Mesenchymal stem cell (in vitro differentiated cells and primary cell): ENCODE measurements at regions not wholly inside any gene's neighbourhood (a gene's known extent, or its start where the extent isn't known, plus 50 kb on each side); places are given as distances from the start of the nearest gene placed in this dataset.

Source experiments
- DNase-seq: peaks from one replicate; pipeline ENCODE4 v3.0.0-alpha.2; 2013
- H2AFZ ChIP-seq: one replicate; pipeline ENCODE4 v1.6.1; 2013; ENCODE audit warnings: low read depth, mild to moderate bottlenecking, control low read depth, inconsistent platforms, low read length, moderate library complexity
- H2AK5ac ChIP-seq: 2 replicates; pipeline ENCODE4 v1.6.1; 2013; ENCODE audit warnings: low read length, moderate library complexity, mild to moderate bottlenecking, inconsistent platforms; ENCODE audit not compliant: severe bottlenecking
- H2BK120ac ChIP-seq: one replicate; pipeline ENCODE4 v1.6.1; 2013; ENCODE audit warnings: low read depth, mild to moderate bottlenecking, inconsistent platforms, low read length, moderate library complexity
- H2BK12ac ChIP-seq, 2 experiments: one replicate each; pipeline ENCODE4 v1.6.1; 2013; ENCODE audit warnings: inconsistent platforms in 2 of 2, low read length in 2 of 2, mild to moderate bottlenecking in 2 of 2, moderate library complexity in 2 of 2, control low read depth in 1 of 2
- H2BK15ac ChIP-seq: one replicate; pipeline ENCODE4 v1.6.1; 2013; ENCODE audit warnings: mild to moderate bottlenecking, low read depth, inconsistent platforms; ENCODE audit not compliant: poor library complexity, severe bottlenecking
- H2BK5ac ChIP-seq: 2 replicates; pipeline ENCODE4 v1.6.1; 2013; ENCODE audit warnings: low read depth, mild to moderate bottlenecking, low read length, control low read depth, inconsistent platforms; ENCODE audit not compliant: poor library complexity, severe bottlenecking
- H3K14ac ChIP-seq, 2 experiments: one replicate each; pipeline ENCODE4 v1.6.1; 2013; ENCODE audit warnings: inconsistent platforms in 2 of 2, low read length in 2 of 2, control low read depth in 1 of 2, mild to moderate bottlenecking in 1 of 2, moderate library complexity in 1 of 2
- H3K18ac ChIP-seq, 2 experiments: one replicate each; pipeline ENCODE4 v1.6.1; 2013; ENCODE audit warnings: inconsistent platforms in 2 of 2, low read length in 2 of 2, control low read depth in 1 of 2, low read depth in 1 of 2, mild to moderate bottlenecking in 1 of 2
- H3K23ac ChIP-seq, 2 experiments: one replicate each; pipeline ENCODE4 v1.6.1; 2013; ENCODE audit warnings: inconsistent platforms in 2 of 2, low read length in 2 of 2, mild to moderate bottlenecking in 2 of 2, moderate library complexity in 2 of 2, control low read depth in 1 of 2
- H3K27ac ChIP-seq: 2 replicates; pipeline ENCODE4 v1.5.1; 2013; ENCODE audit warnings: mild to moderate bottlenecking, moderate library complexity, low read length, control low read depth, inconsistent platforms; ENCODE audit not compliant: poor library complexity, severe bottlenecking
- H3K27me3 ChIP-seq, 2 experiments: 2 replicates each; pipeline versions ENCODE4 v1.6.1 to v1.7.0; 2013; ENCODE audit warnings: low read length in 2 of 2, mild to moderate bottlenecking in 2 of 2, moderate library complexity in 2 of 2, control low read depth in 1 of 2, inconsistent platforms in 1 of 2; ENCODE audit not compliant: control insufficient read depth in 1 of 2, insufficient read depth in 1 of 2
- H3K36me3 ChIP-seq, 2 experiments: 2 replicates each; pipeline versions ENCODE4 v1.6.1 to v1.7.0; 2013; ENCODE audit warnings: low read length in 2 of 2, control low read depth in 1 of 2, inconsistent platforms in 1 of 2, low read depth in 1 of 2, mild to moderate bottlenecking in 1 of 2; ENCODE audit not compliant: insufficient read depth in 2 of 2, control insufficient read depth in 1 of 2
- H3K4ac ChIP-seq, 2 experiments: one replicate each; pipeline ENCODE4 v1.6.1; 2013; ENCODE audit warnings: inconsistent platforms in 2 of 2, low read length in 2 of 2, mild to moderate bottlenecking in 2 of 2, moderate library complexity in 2 of 2, control low read depth in 1 of 2, low read depth in 1 of 2
- H3K4me1 ChIP-seq: 2 replicates; pipeline ENCODE4 v1.6.1; 2013; ENCODE audit warnings: low read depth, low read length, control low read depth; ENCODE audit not compliant: control insufficient read depth, insufficient read depth
- H3K4me2 ChIP-seq: 2 replicates; pipeline ENCODE4 v1.6.1; 2013; ENCODE audit warnings: low read length, mild to moderate bottlenecking, inconsistent platforms; ENCODE audit not compliant: poor library complexity, severe bottlenecking
- H3K4me3 ChIP-seq, 2 experiments: 2 replicates each; pipeline versions ENCODE4 v1.5.1 to v1.7.0; 2013; ENCODE audit warnings: low read length in 2 of 2, mild to moderate bottlenecking in 2 of 2, control low read depth in 1 of 2, low read depth in 1 of 2; ENCODE audit not compliant: insufficient read depth in 1 of 2
- H3K79me1 ChIP-seq: replicated peaks from 2 replicates; pipeline ENCODE4 v1.6.1; 2013; ENCODE audit warnings: mild to moderate bottlenecking, control low read depth, low read length, inconsistent platforms; ENCODE audit not compliant: poor library complexity, severe bottlenecking
- H3K9ac ChIP-seq: 2 replicates; pipeline ENCODE4 v1.7.0; 2013; ENCODE audit warnings: mild to moderate bottlenecking, low read length, moderate library complexity
- H3K9me3 ChIP-seq: 2 replicates; pipeline ENCODE4 v1.7.0; 2013; ENCODE audit warnings: mild to moderate bottlenecking, low read length; ENCODE audit not compliant: control insufficient read depth
- H4K8ac ChIP-seq: one replicate; pipeline ENCODE4 v1.6.1; 2013; ENCODE audit warnings: inconsistent platforms, mild to moderate bottlenecking, low read length, moderate library complexity
- H4K91ac ChIP-seq: one replicate; pipeline ENCODE4 v1.6.1; 2013; ENCODE audit warnings: mild to moderate bottlenecking, low read length, inconsistent platforms
- WGBS: methylation state at CpG from one replicate; pipeline ENCODE4 v1.1.7; 2013; ENCODE audit warnings: mixed read lengths; 5-methylcytosine and 5-hydroxymethylcytosine counted together

DNA sequence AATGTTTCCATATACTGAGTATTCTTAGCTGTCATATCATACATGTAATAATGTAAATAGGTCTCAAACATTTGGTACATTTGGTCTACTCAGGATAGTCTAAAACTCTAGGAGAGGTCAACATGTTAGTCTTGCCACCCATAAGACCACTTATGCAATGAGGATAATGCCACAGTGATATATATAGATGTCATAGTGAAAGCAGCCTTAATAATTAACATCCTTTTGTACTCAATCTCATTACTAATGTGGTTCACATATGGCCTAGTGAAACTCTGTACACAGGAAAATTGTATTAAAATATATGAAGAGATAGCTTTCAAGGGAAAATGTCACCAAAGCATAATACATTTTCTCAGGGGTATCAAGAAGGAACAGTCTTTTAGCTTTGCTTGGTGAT is 577.9 kb downstream of the TFAP2B start:
- H3K4ac ChIP-seq: no peak overlapping the region
- H3K79me1 ChIP-seq: no peaks in the 10 kb centered on the region
- no peak overlapping the region for H4K91ac ChIP-seq
- no peak overlapping the region for H3K4me2 ChIP-seq
- no peaks in the 10 kb centered on the region for H3K36me3 ChIP-seq
- no peak overlapping the region for H3K18ac ChIP-seq
- H2BK12ac ChIP-seq: no peak overlapping the region
- H3K14ac ChIP-seq: no peak overlapping the region
- H3K9me3 ChIP-seq: no peaks in the 10 kb centered on the region
- H3K4me1 ChIP-seq: no peaks in the 10 kb centered on the region
- H4K8ac ChIP-seq: no peak overlapping the region
- no peak for DNase-seq
- H3K27me3 ChIP-seq: no peaks in the 10 kb centered on the region
- H3K23ac ChIP-seq: no peak overlapping the region
- H2AK5ac ChIP-seq: no peak overlapping the region
- no peak overlapping the region for H2AFZ ChIP-seq
- H2BK15ac ChIP-seq: no peak overlapping the region
- no peak overlapping the region for H3K9ac ChIP-seq
- no peak overlapping the region for H3K27ac ChIP-seq
- H2BK5ac ChIP-seq: no peak overlapping the region
- no peak overlapping the region for H3K4me3 ChIP-seq
- no peak overlapping the region for H2BK120ac ChIP-seq

GRCh38 chr6:51398064-51398705 is 579.5 kb downstream of the TFAP2B start:
- Histone ChIP-seq H4K8ac (no peak overlapping the region), H3K4me2 (no peak overlapping the region), H3K79me1 (no peaks in the 10 kb centered on the region), H3K4me3 (no peak overlapping the region), H2BK12ac (no peak overlapping the region), H3K36me3 (no peaks in the 10 kb centered on the region), H2BK5ac (no peak overlapping the region), H2BK15ac (no peak overlapping the region), H3K18ac (no peak overlapping the region), H3K27me3 (no peaks in the 10 kb centered on the region), H2AFZ (no peak overlapping the region), H3K4me1 (no peaks in the 10 kb centered on the region), H3K9me3 (no peaks in the 10 kb centered on the region), H3K27ac (no peak overlapping the region), H3K9ac (no peak overlapping the region), H2BK120ac (no peak overlapping the region), H3K14ac (no peak overlapping the region), H2AK5ac (no peak overlapping the region), H3K23ac (no peak overlapping the region), H3K4ac (no peak overlapping the region), H4K91ac (no peak overlapping the region)
- 77% methylated on average over 4 of the region's 5 CpGs for WGBS
- no peak for DNase-seq

GRCh38 chr6:51398793-51399192 is 580.1 kb downstream of the TFAP2B start:
- Histone ChIP-seq H2AK5ac (no peak overlapping the region), H2BK12ac (no peak overlapping the region), H4K8ac (no peak overlapping the region), H3K36me3 (no peaks in the 10 kb centered on the region), H2BK5ac (no peak overlapping the region), H3K79me1 (no peaks in the 10 kb centered on the region), H3K4me1 (no peaks in the 10 kb centered on the region), H3K14ac (no peak overlapping the region), H3K9ac (no peak overlapping the region), H2AFZ (no peak overlapping the region), H3K4me3 (no peak overlapping the region), H3K18ac (no peak overlapping the region), H4K91ac (no peak overlapping the region), H3K27ac (no peak overlapping the region), H3K23ac (no peak overlapping the region), H3K4me2 (no peak overlapping the region), H3K9me3 (no peaks in the 10 kb centered on the region), H2BK15ac (no peak overlapping the region), H3K4ac (no peak overlapping the region), H2BK120ac (no peak overlapping the region), H3K27me3 (no peaks in the 10 kb centered on the region)
- DNase-seq: no peak
- 46% methylated on average over 5 of the region's 5 CpGs for WGBS

DNA sequence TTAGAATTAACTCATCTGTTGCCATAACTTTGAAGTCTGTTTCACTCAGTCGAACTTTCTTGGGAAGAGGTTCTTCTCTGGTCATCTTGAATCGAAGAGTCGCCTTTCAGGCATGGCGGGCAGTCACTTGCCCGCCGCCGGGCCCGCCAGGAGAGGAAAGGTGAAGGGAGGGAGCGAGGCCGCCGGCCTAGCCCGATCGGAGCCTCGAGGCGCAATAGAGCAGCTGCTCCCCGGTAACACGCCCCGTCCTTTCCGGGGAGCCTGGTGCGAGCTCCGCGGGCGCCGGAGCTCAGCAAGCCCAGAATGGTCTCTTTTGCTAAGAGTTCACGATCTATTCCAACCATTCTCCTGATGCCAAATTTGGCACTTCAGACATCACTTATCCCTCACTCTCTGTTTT is 591.8 kb downstream of the TFAP2B start:
- H4K91ac ChIP-seq: no peak overlapping the region
- H2BK5ac ChIP-seq: no peak overlapping the region
- no peak overlapping the region for H3K27ac ChIP-seq
- 84% methylated on average over 20 of the region's 25 CpGs for WGBS
- no peak overlapping the region for H3K9ac ChIP-seq
- H3K18ac ChIP-seq: no peak overlapping the region
- H3K79me1 ChIP-seq: no peaks in the 10 kb centered on the region
- H3K23ac ChIP-seq: no peak overlapping the region
- H3K14ac ChIP-seq: no peak overlapping the region
- H2BK12ac ChIP-seq: no peak overlapping the region
- no peak overlapping the region for H4K8ac ChIP-seq
- H3K9me3 ChIP-seq: no peaks in the 10 kb centered on the region
- no peaks in the 10 kb centered on the region for H3K4me1 ChIP-seq
- no peak overlapping the region for H3K4me2 ChIP-seq
- peak overlapping the region in 1 of 2 experiments; percentile 1 for H3K4me3 ChIP-seq
- no peak overlapping the region for H3K4ac ChIP-seq
- no peaks in the 10 kb centered on the region for H3K27me3 ChIP-seq
- H2BK15ac ChIP-seq: no peak overlapping the region
- DNase-seq: no peak
- H3K36me3 ChIP-seq: no peaks in the 10 kb centered on the region
- no peak overlapping the region for H2BK120ac ChIP-seq
- H2AFZ ChIP-seq: no peak overlapping the region
- H2AK5ac ChIP-seq: no peak overlapping the region
